ENCODE measurements at regions not wholly inside any gene's neighbourhood (a gene's known extent, or its start where the extent isn't known, plus 50 kb on each side); places are given as distances from the start of the nearest gene placed in this dataset.

DNA sequence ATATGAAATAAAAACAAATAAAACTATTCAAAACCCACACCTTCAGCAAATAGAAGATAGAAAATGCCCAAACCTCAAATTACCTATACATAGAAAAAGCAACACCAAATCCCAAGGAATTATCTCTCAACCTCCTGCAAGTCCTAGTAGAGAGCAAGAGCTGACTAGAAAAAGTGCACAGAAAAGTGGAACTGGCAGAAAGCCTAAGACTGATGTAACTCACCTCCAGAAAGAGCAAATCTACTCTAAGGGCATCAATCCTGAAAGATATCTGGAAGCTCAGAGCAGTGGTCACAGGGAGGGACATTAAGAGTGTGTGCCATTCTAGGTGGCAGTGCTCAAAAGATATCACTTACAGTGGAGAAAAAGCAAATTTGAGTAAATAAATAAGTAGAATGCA is 62.1 kb upstream of the PLEKHG7 start:
- no TSS peak for BruUV-seq (replicated peaks)
- Mint-ChIP-seq H3K4me3 (ENCODE audit: low read depth, unreplicated experiment) (no peak overlapping the region), H3K27me3 (ENCODE audit: unreplicated experiment) (no peaks in the 10 kb centered on the region), H3K4me1 (ENCODE audit: low read depth, unreplicated experiment) (peaks cover 10% of the 10 kb centered on the region), H3K9me3 (ENCODE audit: low read depth, unreplicated experiment) (no peaks in the 10 kb centered on the region), H3K36me3 (ENCODE audit: insufficient read depth, unreplicated experiment) (no peaks in the 10 kb centered on the region), H3K27ac (ENCODE audit: unreplicated experiment) (no peak overlapping the region)
- intact Hi-C loops (cut with micrococcal nuclease; ENCODE audit: unreplicated experiment) = no loop called here
- CTCF ChIA-PET = no interaction called here
- DNase-seq = no peak
- TF ChIP-seq, protein P1, sequence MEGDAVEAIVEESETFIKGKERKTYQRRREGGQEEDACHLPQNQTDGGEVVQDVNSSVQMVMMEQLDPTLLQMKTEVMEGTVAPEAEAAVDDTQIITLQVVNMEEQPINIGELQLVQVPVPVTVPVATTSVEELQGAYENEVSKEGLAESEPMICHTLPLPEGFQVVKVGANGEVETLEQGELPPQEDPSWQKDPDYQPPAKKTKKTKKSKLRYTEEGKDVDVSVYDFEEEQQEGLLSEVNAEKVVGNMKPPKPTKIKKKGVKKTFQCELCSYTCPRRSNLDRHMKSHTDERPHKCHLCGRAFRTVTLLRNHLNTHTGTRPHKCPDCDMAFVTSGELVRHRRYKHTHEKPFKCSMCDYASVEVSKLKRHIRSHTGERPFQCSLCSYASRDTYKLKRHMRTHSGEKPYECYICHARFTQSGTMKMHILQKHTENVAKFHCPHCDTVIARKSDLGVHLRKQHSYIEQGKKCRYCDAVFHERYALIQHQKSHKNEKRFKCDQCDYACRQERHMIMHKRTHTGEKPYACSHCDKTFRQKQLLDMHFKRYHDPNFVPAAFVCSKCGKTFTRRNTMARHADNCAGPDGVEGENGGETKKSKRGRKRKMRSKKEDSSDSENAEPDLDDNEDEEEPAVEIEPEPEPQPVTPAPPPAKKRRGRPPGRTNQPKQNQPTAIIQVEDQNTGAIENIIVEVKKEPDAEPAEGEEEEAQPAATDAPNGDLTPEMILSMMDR (IDR thresholded peaks at IDR 0.05; ENCODE audit: unreplicated experiment) = no peak

DNA sequence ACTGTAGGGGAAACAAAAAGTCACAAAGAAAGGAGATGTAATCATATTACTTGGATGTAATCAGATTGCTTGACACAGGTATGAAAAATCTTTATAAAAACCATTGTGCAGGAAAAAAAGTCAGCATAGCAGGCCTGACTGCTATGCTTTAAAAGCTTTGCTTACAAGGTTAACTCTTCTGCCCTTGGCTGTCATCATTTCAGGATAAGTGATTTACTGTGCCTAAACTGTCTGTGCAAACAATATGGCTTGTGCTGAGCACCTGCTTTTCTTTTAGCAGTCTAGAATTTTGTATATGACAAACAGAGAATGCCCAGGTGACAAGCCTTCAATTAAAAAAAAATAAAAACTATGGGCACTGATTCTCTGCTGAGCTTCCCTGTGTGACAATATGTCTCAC is 63.8 kb upstream of the PLEKHG7 start:
- Mint-ChIP-seq H3K4me3 (ENCODE audit: low read depth, unreplicated experiment) (no peak overlapping the region), H3K36me3 (ENCODE audit: insufficient read depth, unreplicated experiment) (no peaks in the 10 kb centered on the region), H3K27me3 (ENCODE audit: unreplicated experiment) (no peaks in the 10 kb centered on the region), H3K4me1 (ENCODE audit: low read depth, unreplicated experiment) (no peaks in the 10 kb centered on the region), H3K9me3 (ENCODE audit: low read depth, unreplicated experiment) (no peaks in the 10 kb centered on the region), H3K27ac (ENCODE audit: unreplicated experiment) (no peak overlapping the region)
- intact Hi-C loops (cut with micrococcal nuclease; ENCODE audit: unreplicated experiment) = no loop called here
- CTCF ChIA-PET = interaction anchor here (0.7 kb wide), 1 partner anchor 530 kb away, joined by 4 read pairs; no protein-coding TSS in a partner anchor
- TF ChIP-seq, protein P1 (IDR thresholded peaks at IDR 0.05; ENCODE audit: unreplicated experiment) = no peak
- DNase-seq = no peak
- no TSS peak for BruUV-seq (replicated peaks)

DNA sequence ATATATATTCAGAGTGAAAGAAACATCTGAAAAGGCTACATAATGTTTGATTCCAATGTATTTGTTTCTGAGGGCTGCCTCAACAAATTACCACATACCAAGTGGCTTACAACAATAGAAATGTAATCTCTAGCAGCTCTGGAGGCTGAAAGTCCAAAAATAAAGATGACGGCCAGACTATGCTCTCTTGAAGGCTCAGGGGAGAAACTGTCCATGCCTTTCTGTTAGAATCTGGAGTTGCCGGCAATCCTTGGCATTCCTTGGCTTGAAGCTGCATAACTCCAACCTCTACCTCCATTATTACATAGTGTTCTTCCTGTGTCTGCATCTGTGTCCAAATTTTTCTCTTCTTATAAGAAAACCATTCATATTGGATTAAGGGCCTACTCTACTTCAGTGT is 68.1 kb upstream of the PLEKHG7 start:
- H3K36me3 Mint-ChIP-seq (ENCODE audit: insufficient read depth, unreplicated experiment) = no peaks in the 10 kb centered on the region
- no peak for DNase-seq
- H3K4me3 Mint-ChIP-seq (ENCODE audit: low read depth, unreplicated experiment) = no peak overlapping the region
- H3K27me3 Mint-ChIP-seq (ENCODE audit: unreplicated experiment) = no peaks in the 10 kb centered on the region
- TF ChIP-seq, protein P1 (IDR thresholded peaks at IDR 0.05; ENCODE audit: unreplicated experiment) = no peak
- no peaks in the 10 kb centered on the region for H3K9me3 Mint-ChIP-seq (ENCODE audit: low read depth, unreplicated experiment)
- no TSS peak for BruUV-seq (replicated peaks)
- CTCF ChIA-PET = no interaction called here
- intact Hi-C loops (cut with micrococcal nuclease; ENCODE audit: unreplicated experiment) = no loop called here
- H3K27ac Mint-ChIP-seq (ENCODE audit: unreplicated experiment) = no peak overlapping the region
- no peaks in the 10 kb centered on the region for H3K4me1 Mint-ChIP-seq (ENCODE audit: low read depth, unreplicated experiment)

DNA sequence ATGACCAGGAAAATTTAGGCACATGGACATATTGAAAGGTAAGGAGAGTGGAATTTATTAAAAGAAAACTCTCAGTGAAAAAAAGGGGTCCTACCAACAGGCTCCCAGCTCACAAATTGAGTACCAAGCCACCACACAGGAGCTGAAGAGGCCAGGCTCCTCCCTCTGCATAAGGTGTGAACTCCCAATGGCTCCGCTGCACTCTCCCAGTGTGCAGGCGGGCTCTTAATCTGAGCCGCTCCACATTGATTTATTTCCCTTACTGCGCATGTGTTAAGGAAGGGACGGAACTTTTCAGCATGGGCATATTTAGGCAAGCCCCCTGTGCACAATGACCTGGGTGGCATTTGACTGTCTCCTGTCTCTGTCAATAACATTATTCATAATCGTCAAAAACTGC is 68.6 kb upstream of the PLEKHG7 start:
- no peak overlapping the region for H3K27ac Mint-ChIP-seq (ENCODE audit: unreplicated experiment)
- H3K4me3 Mint-ChIP-seq (ENCODE audit: low read depth, unreplicated experiment) = no peak overlapping the region
- no TSS peak for BruUV-seq (replicated peaks)
- intact Hi-C loops (cut with micrococcal nuclease; ENCODE audit: unreplicated experiment) = no loop called here
- H3K36me3 Mint-ChIP-seq (ENCODE audit: insufficient read depth, unreplicated experiment) = no peaks in the 10 kb centered on the region
- no peak for DNase-seq
- H3K27me3 Mint-ChIP-seq (ENCODE audit: unreplicated experiment) = no peaks in the 10 kb centered on the region
- TF ChIP-seq, protein P1 (IDR thresholded peaks at IDR 0.05; ENCODE audit: unreplicated experiment) = no peak
- no peaks in the 10 kb centered on the region for H3K9me3 Mint-ChIP-seq (ENCODE audit: low read depth, unreplicated experiment)
- no peaks in the 10 kb centered on the region for H3K4me1 Mint-ChIP-seq (ENCODE audit: low read depth, unreplicated experiment)
- CTCF ChIA-PET = no interaction called here

DNA sequence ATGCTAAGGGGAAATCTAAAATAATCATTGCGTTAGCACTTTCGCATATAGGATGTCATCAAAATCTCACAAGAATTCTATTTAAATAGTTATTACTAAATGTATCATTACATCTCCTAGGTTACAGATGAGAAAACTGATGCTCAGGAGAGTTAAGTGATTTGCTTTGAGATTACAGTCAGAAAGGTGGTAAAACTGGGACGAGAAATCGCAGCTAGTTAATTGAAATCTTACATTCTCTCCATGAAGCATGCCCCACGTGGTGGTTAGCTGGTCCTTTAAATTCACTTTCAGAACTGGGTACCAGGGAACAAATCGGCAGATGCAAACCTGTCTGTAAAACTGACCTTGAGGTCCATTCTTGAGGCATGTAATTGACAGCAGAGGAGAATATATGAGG is 71.8 kb upstream of the PLEKHG7 start:
- no peak overlapping the region for H3K27ac Mint-ChIP-seq (ENCODE audit: unreplicated experiment)
- H3K9me3 Mint-ChIP-seq (ENCODE audit: low read depth, unreplicated experiment) = no peaks in the 10 kb centered on the region
- no peak for DNase-seq
- no peaks in the 10 kb centered on the region for H3K27me3 Mint-ChIP-seq (ENCODE audit: unreplicated experiment)
- TF ChIP-seq, protein P1 (IDR thresholded peaks at IDR 0.05; ENCODE audit: unreplicated experiment) = no peak
- no peaks in the 10 kb centered on the region for H3K36me3 Mint-ChIP-seq (ENCODE audit: insufficient read depth, unreplicated experiment)
- CTCF ChIA-PET = no interaction called here
- H3K4me1 Mint-ChIP-seq (ENCODE audit: low read depth, unreplicated experiment) = no peaks in the 10 kb centered on the region
- H3K4me3 Mint-ChIP-seq (ENCODE audit: low read depth, unreplicated experiment) = no peak overlapping the region
- no TSS peak for BruUV-seq (replicated peaks)
- intact Hi-C loops (cut with micrococcal nuclease; ENCODE audit: unreplicated experiment) = no loop called here

All from Calu3 (cell line).